NCI-H748 (cell line): ENCODE measurements at regions not wholly inside any gene's neighbourhood (a gene's known extent, or its start where the extent isn't known, plus 50 kb on each side); places are given as distances from the start of the nearest gene placed in this dataset.

ENCODE experiments used
- DNase-seq: peaks from one replicate; lab custom pipeline; 2025; ENCODE audit not compliant: unreplicated experiment; lab: John Stamatoyannopoulos, UW

- no peak for DNase-seq
Measured at GRCh38 chr12:124448241-124448954, 119.0 kb downstream of the NCOR2 start.

GRCh38 chr12:124446364-124446763 is 121.0 kb downstream of the NCOR2 start:
- no peak for DNase-seq

- DNase-seq, result no peak
Measured at GRCh38 chr12:124445826-124446225, 121.6 kb downstream of the NCOR2 start.

- no peak for DNase-seq
Measured at GRCh38 chr12:124445121-124445718, 122.2 kb downstream of the NCOR2 start.

- DNase-seq, result no peak
Measured at GRCh38 chr12:124443931-124444712, 123.3 kb downstream of the NCOR2 start.

GRCh38 chr12:124442772-124443445 is 124.5 kb downstream of the NCOR2 start:
- no peak for DNase-seq

- DNase-seq, result no peak
Measured at GRCh38 chr12:124442281-124442680, 125.1 kb downstream of the NCOR2 start.

GRCh38 chr12:124441443-124442194 is 125.8 kb downstream of the NCOR2 start:
- no peak for DNase-seq

GRCh38 chr12:124440841-124441381 is 126.5 kb downstream of the NCOR2 start:
- no peak for DNase-seq

GRCh38 chr12:124440031-124440626 is 127.3 kb downstream of the NCOR2 start:
- no peak for DNase-seq

GRCh38 chr12:124438437-124439056 is 128.9 kb downstream of the NCOR2 start:
- DNase-seq, result no peak

- DNase-seq, result no peak
Measured at GRCh38 chr12:124437617-124438436, 129.6 kb downstream of the NCOR2 start.

GRCh38 chr12:124437121-124437520 is 130.3 kb downstream of the NCOR2 start:
- DNase-seq, result no peak

- no peak for DNase-seq
Measured at GRCh38 chr12:124436366-124436765, 131.0 kb downstream of the NCOR2 start.

- no peak for DNase-seq
Measured at GRCh38 chr12:124435806-124436345, 131.5 kb downstream of the NCOR2 start.

- no peak for DNase-seq
Measured at GRCh38 chr12:124434951-124435805, 132.2 kb downstream of the NCOR2 start.

GRCh38 chr12:124434354-124434753 is 133.1 kb downstream of the NCOR2 start:
- DNase-seq, result no peak

GRCh38 chr12:124433879-124434278 is 133.5 kb downstream of the NCOR2 start:
- DNase-seq, result no peak
